ENCODE measurements at regions not wholly inside any gene's neighbourhood (a gene's known extent, or its start where the extent isn't known, plus 50 kb on each side); places are given as distances from the start of the nearest gene placed in this dataset.

- Histone ChIP-seq H3K9me3 (replicated peaks; ENCODE audit: control insufficient read depth, low read depth, low read length) (no peaks in the 10 kb centered on the region), H3K36me3 (ENCODE audit: control insufficient read depth, insufficient read depth, low read length) (no peaks in the 10 kb centered on the region), H3K4me3 (ENCODE audit: low read length) (no peak overlapping the region), H3K27ac (ENCODE audit: low read length) (no peak overlapping the region), H3K27me3 (ENCODE audit: control insufficient read depth, insufficient read depth, low read length) (no peaks in the 10 kb centered on the region), H3K4me1 (ENCODE audit: control insufficient read depth, insufficient read depth, low read length) (no peaks in the 10 kb centered on the region)
- 98% methylated on average over 5 of the region's 6 CpGs for WGBS (ENCODE audit: insufficient coverage)
- no peak for DNase-seq
These were observed 138.3 kb upstream of the AKIRIN2 start for GRCh38 chr6:87840324-87840723.

GRCh38 chr6:87837876-87838275, 135.8 kb upstream of the AKIRIN2 start:
- Histone ChIP-seq H3K36me3 (ENCODE audit: control insufficient read depth, insufficient read depth, low read length) (no peaks in the 10 kb centered on the region), H3K27me3 (ENCODE audit: control insufficient read depth, insufficient read depth, low read length) (no peaks in the 10 kb centered on the region), H3K4me3 (ENCODE audit: low read length) (no peak overlapping the region), H3K9me3 (replicated peaks; ENCODE audit: control insufficient read depth, low read depth, low read length) (no peaks in the 10 kb centered on the region), H3K4me1 (ENCODE audit: control insufficient read depth, insufficient read depth, low read length) (no peaks in the 10 kb centered on the region), H3K27ac (ENCODE audit: low read length) (no peak overlapping the region)
- no peak for DNase-seq
- WGBS (ENCODE audit: insufficient coverage) = no CpG with 5 or more reads among the region's 2 CpGs

- Histone ChIP-seq H3K36me3 (ENCODE audit: control insufficient read depth, insufficient read depth, low read length) (no peaks in the 10 kb centered on the region), H3K4me3 (ENCODE audit: low read length) (no peak overlapping the region), H3K4me1 (ENCODE audit: control insufficient read depth, insufficient read depth, low read length) (no peaks in the 10 kb centered on the region), H3K27ac (ENCODE audit: low read length) (no peak overlapping the region), H3K27me3 (ENCODE audit: control insufficient read depth, insufficient read depth, low read length) (no peaks in the 10 kb centered on the region), H3K9me3 (replicated peaks; ENCODE audit: control insufficient read depth, low read depth, low read length) (no peaks in the 10 kb centered on the region)
- DNase-seq = no peak
- no CpG with 5 or more reads among the region's 3 CpGs for whole genome bisulfite sequencing (ENCODE audit: insufficient coverage)
These were observed 135.4 kb upstream of the AKIRIN2 start for GRCh38 chr6:87837444-87837843.

GRCh38 chr6:87832025-87832825, 130.2 kb upstream of the AKIRIN2 start:
- WGBS (ENCODE audit: insufficient coverage) = no CpG with 5 or more reads among the region's 6 CpGs
- peak; percentile 56 for DNase-seq
- no peaks in the 10 kb centered on the region for H3K36me3 ChIP-seq (ENCODE audit: control insufficient read depth, insufficient read depth, low read length)
- H3K4me3 ChIP-seq (ENCODE audit: low read length) = peak overlapping the region; percentile 25
- no peaks in the 10 kb centered on the region for H3K9me3 ChIP-seq (replicated peaks; ENCODE audit: control insufficient read depth, low read depth, low read length)
- no peaks in the 10 kb centered on the region for H3K4me1 ChIP-seq (ENCODE audit: control insufficient read depth, insufficient read depth, low read length)
- H3K27ac ChIP-seq (ENCODE audit: low read length) = no peak overlapping the region
- no peaks in the 10 kb centered on the region for H3K27me3 ChIP-seq (ENCODE audit: control insufficient read depth, insufficient read depth, low read length)

- WGBS (ENCODE audit: insufficient coverage) = 51% methylated on average over 3 of the region's 4 CpGs
- H3K27ac ChIP-seq (ENCODE audit: low read length) = no peak overlapping the region
- no peak for DNase-seq
These were observed 128.9 kb upstream of the AKIRIN2 start for GRCh38 chr6:87830907-87831306.

GRCh38 chr6:87829622-87830121, 127.6 kb upstream of the AKIRIN2 start:
- Histone ChIP-seq H3K36me3 (ENCODE audit: control insufficient read depth, insufficient read depth, low read length) (no peaks in the 10 kb centered on the region), H3K9me3 (replicated peaks; ENCODE audit: control insufficient read depth, low read depth, low read length) (no peaks in the 10 kb centered on the region), H3K27me3 (ENCODE audit: control insufficient read depth, insufficient read depth, low read length) (no peaks in the 10 kb centered on the region), H3K4me1 (ENCODE audit: control insufficient read depth, insufficient read depth, low read length) (peaks cover 5% of the 10 kb centered on the region), H3K27ac (ENCODE audit: low read length) (no peak overlapping the region), H3K4me3 (ENCODE audit: low read length) (no peak overlapping the region)
- DNase-seq = no peak

More at GRCh38 chr6:87830907-87831306, 128.9 kb upstream of the AKIRIN2 start:
- no peaks in the 10 kb centered on the region for H3K27me3 ChIP-seq (ENCODE audit: control insufficient read depth, insufficient read depth, low read length)
- H3K9me3 ChIP-seq (replicated peaks; ENCODE audit: control insufficient read depth, low read depth, low read length) = no peaks in the 10 kb centered on the region
- H3K4me1 ChIP-seq (ENCODE audit: control insufficient read depth, insufficient read depth, low read length) = peaks cover 2% of the 10 kb centered on the region
- no peaks in the 10 kb centered on the region for H3K36me3 ChIP-seq (ENCODE audit: control insufficient read depth, insufficient read depth, low read length)
- no peak overlapping the region for H3K4me3 ChIP-seq (ENCODE audit: low read length)

- DNase-seq = no peak
- H3K9me3 ChIP-seq (replicated peaks; ENCODE audit: control insufficient read depth, low read depth, low read length) = no peaks in the 10 kb centered on the region
- peaks cover 5% of the 10 kb centered on the region for H3K4me1 ChIP-seq (ENCODE audit: control insufficient read depth, insufficient read depth, low read length)
- H3K27me3 ChIP-seq (ENCODE audit: control insufficient read depth, insufficient read depth, low read length) = no peaks in the 10 kb centered on the region
- H3K4me3 ChIP-seq (ENCODE audit: low read length) = no peak overlapping the region
- WGBS (ENCODE audit: insufficient coverage) = 100% methylated on average over 3 of the region's 3 CpGs
- no peaks in the 10 kb centered on the region for H3K36me3 ChIP-seq (ENCODE audit: control insufficient read depth, insufficient read depth, low read length)
- no peak overlapping the region for H3K27ac ChIP-seq (ENCODE audit: low read length)
These were observed 126.0 kb upstream of the AKIRIN2 start for GRCh38 chr6:87828044-87828443.

- DNase-seq = no peak
- peaks cover 5% of the 10 kb centered on the region for H3K4me1 ChIP-seq (ENCODE audit: control insufficient read depth, insufficient read depth, low read length)
- H3K36me3 ChIP-seq (ENCODE audit: control insufficient read depth, insufficient read depth, low read length) = no peaks in the 10 kb centered on the region
- no CpG with 5 or more reads among the region's 6 CpGs for WGBS (ENCODE audit: insufficient coverage)
- no peak overlapping the region for H3K4me3 ChIP-seq (ENCODE audit: low read length)
- H3K27ac ChIP-seq (ENCODE audit: low read length) = no peak overlapping the region
- no peaks in the 10 kb centered on the region for H3K27me3 ChIP-seq (ENCODE audit: control insufficient read depth, insufficient read depth, low read length)
- no peaks in the 10 kb centered on the region for H3K9me3 ChIP-seq (replicated peaks; ENCODE audit: control insufficient read depth, low read depth, low read length)
These were observed 125.3 kb upstream of the AKIRIN2 start for GRCh38 chr6:87827346-87827745.

GRCh38 chr6:87826424-87826823, 124.4 kb upstream of the AKIRIN2 start:
- Histone ChIP-seq H3K36me3 (ENCODE audit: control insufficient read depth, insufficient read depth, low read length) (no peaks in the 10 kb centered on the region), H3K27ac (ENCODE audit: low read length) (peak overlapping the region; percentile 85), H3K9me3 (replicated peaks; ENCODE audit: control insufficient read depth, low read depth, low read length) (no peaks in the 10 kb centered on the region), H3K27me3 (ENCODE audit: control insufficient read depth, insufficient read depth, low read length) (no peaks in the 10 kb centered on the region), H3K4me1 (ENCODE audit: control insufficient read depth, insufficient read depth, low read length) (peaks cover 5% of the 10 kb centered on the region), H3K4me3 (ENCODE audit: low read length) (no peak overlapping the region)
- peak; percentile 95 for DNase-seq
- WGBS (ENCODE audit: insufficient coverage) = no CpG with 5 or more reads among the region's 2 CpGs

GRCh38 chr6:87825821-87826221, 123.8 kb upstream of the AKIRIN2 start:
- Histone ChIP-seq H3K27me3 (ENCODE audit: control insufficient read depth, insufficient read depth, low read length) (no peaks in the 10 kb centered on the region), H3K9me3 (replicated peaks; ENCODE audit: control insufficient read depth, low read depth, low read length) (no peaks in the 10 kb centered on the region), H3K36me3 (ENCODE audit: control insufficient read depth, insufficient read depth, low read length) (no peaks in the 10 kb centered on the region), H3K27ac (ENCODE audit: low read length) (peak overlapping the region; percentile 85), H3K4me1 (ENCODE audit: control insufficient read depth, insufficient read depth, low read length) (peaks cover 5% of the 10 kb centered on the region), H3K4me3 (ENCODE audit: low read length) (no peak overlapping the region)
- WGBS (ENCODE audit: insufficient coverage) = no CpG with 5 or more reads among the region's 2 CpGs
- DNase-seq = peak; percentile 89

Data from muscle of leg (tissue), 3 donors.